M059J (cell line): ENCODE measurements at regions not wholly inside any gene's neighbourhood (a gene's known extent, or its start where the extent isn't known, plus 50 kb on each side); places are given as distances from the start of the nearest gene placed in this dataset.
"Not testable (repeated sequence)": the region's sequence is repeated elsewhere in the genome, so short reads cannot be mapped to it uniquely, and the experiment has no call there.

Experiments used
- DNase-seq: peaks from one replicate; pipeline ENCODE4 v3.0.0-alpha.2; 2012; ENCODE audit warnings: low read depth

- DNase-seq, result peak; percentile 14
These were observed 197.5 kb downstream of the ARL4A start for GRCh38 chr7:12884856-12885440.

- DNase-seq, result peak; percentile 68
These were observed 201.3 kb downstream of the ARL4A start for GRCh38 chr7:12888717-12889116.

- peak; percentile 44 for DNase-seq
These were observed 202.0 kb downstream of the ARL4A start for GRCh38 chr7:12889391-12889790.

GRCh38 chr7:12890586-12890985 is 203.2 kb downstream of the ARL4A start:
- no peak for DNase-seq

GRCh38 chr7:12893292-12893691 is 205.9 kb downstream of the ARL4A start:
- no peak for DNase-seq

GRCh38 chr7:12895296-12895695 is 207.9 kb downstream of the ARL4A start:
- no peak for DNase-seq

- DNase-seq, result no peak
These were observed 208.9 kb downstream of the ARL4A start for GRCh38 chr7:12896316-12896715.

- DNase-seq, result no peak
These were observed 210.6 kb downstream of the ARL4A start for GRCh38 chr7:12898004-12898403.

- no peak for DNase-seq
These were observed 211.2 kb downstream of the ARL4A start for GRCh38 chr7:12898620-12899019.

GRCh38 chr7:12905671-12906070 is 218.2 kb downstream of the ARL4A start:
- DNase-seq, result no peak

- no peak for DNase-seq
These were observed 220.3 kb downstream of the ARL4A start for GRCh38 chr7:12907774-12908173.

GRCh38 chr7:12909483-12909882 is 222.1 kb downstream of the ARL4A start:
- DNase-seq, result no peak

GRCh38 chr7:12911053-12911452 is 223.6 kb downstream of the ARL4A start:
- DNase-seq, result no peak

GRCh38 chr7:12913002-12913401 is 225.6 kb downstream of the ARL4A start:
- no peak for DNase-seq

GRCh38 chr7:12917801-12918200 is 230.4 kb downstream of the ARL4A start:
- no peak for DNase-seq

- no peak for DNase-seq
These were observed 234.4 kb downstream of the ARL4A start for GRCh38 chr7:12921751-12922345.

GRCh38 chr7:12923971-12924370 is 236.5 kb downstream of the ARL4A start:
- peak; percentile 37 for DNase-seq

GRCh38 chr7:12926206-12926605 is 238.8 kb downstream of the ARL4A start:
- no peak for DNase-seq

- DNase-seq, result no peak
These were observed 240.4 kb downstream of the ARL4A start for GRCh38 chr7:12927635-12928434.

- DNase-seq, result no peak
These were observed 242.2 kb downstream of the ARL4A start for GRCh38 chr7:12929476-12930140.

- DNase-seq, result no peak
These were observed 243.1 kb downstream of the ARL4A start for GRCh38 chr7:12930534-12930933.

GRCh38 chr7:12931465-12931864 is 244.0 kb downstream of the ARL4A start:
- not testable (repeated sequence) for DNase-seq

- no peak for DNase-seq
These were observed 252.3 kb downstream of the ARL4A start for GRCh38 chr7:12939694-12940093.
